ENCODE measurements at regions not wholly inside any gene's neighbourhood (a gene's known extent, or its start where the extent isn't known, plus 50 kb on each side); places are given as distances from the start of the nearest gene placed in this dataset.
"Not testable (repeated sequence)": the region's sequence is repeated elsewhere in the genome, so short reads cannot be mapped to it uniquely, and the experiment has no call there.

DNA sequence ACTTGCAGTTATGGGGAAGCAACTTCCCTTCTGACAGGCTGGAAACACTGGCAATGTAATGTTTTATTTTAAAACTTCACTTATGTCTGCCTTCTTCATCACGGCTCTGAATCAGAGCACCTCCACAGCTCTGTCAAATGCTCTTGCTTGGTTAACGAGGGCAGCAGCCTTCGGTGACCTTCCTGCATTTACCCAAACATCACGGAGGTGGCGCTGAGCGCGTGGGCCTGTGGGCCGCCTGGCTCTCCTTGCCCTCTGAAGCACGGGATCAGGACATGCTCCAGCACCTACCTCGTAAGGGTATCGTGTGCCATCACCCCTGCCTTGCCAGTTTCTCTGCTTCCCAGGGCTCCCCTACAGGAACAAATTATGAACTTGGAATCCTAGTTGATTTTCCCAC is 310.0 kb downstream of the TEX29 start:
- DNase-seq, result no peak
- TF ChIP-seq, protein P1, sequence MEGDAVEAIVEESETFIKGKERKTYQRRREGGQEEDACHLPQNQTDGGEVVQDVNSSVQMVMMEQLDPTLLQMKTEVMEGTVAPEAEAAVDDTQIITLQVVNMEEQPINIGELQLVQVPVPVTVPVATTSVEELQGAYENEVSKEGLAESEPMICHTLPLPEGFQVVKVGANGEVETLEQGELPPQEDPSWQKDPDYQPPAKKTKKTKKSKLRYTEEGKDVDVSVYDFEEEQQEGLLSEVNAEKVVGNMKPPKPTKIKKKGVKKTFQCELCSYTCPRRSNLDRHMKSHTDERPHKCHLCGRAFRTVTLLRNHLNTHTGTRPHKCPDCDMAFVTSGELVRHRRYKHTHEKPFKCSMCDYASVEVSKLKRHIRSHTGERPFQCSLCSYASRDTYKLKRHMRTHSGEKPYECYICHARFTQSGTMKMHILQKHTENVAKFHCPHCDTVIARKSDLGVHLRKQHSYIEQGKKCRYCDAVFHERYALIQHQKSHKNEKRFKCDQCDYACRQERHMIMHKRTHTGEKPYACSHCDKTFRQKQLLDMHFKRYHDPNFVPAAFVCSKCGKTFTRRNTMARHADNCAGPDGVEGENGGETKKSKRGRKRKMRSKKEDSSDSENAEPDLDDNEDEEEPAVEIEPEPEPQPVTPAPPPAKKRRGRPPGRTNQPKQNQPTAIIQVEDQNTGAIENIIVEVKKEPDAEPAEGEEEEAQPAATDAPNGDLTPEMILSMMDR (IDR thresholded peaks at IDR 0.05), result no peak
- intact Hi-C loops (cut with micrococcal nuclease), result no loop called here
- ATAC-seq (ENCODE audit: low read depth), result no peak
- no peaks in the 10 kb centered on the region for H3K27me3 Mint-ChIP-seq
- CTCF ChIA-PET, result no interaction called here
- no peaks in the 10 kb centered on the region for H3K36me3 Mint-ChIP-seq (ENCODE audit: low read depth)
- no peak overlapping the region for H3K27ac Mint-ChIP-seq
- no peak overlapping the region for H3K4me3 Mint-ChIP-seq
- no peaks in the 10 kb centered on the region for H3K4me1 Mint-ChIP-seq
- POLR2A ChIA-PET, result no interaction called here
- H3K9me3 Mint-ChIP-seq, result no peaks in the 10 kb centered on the region

DNA sequence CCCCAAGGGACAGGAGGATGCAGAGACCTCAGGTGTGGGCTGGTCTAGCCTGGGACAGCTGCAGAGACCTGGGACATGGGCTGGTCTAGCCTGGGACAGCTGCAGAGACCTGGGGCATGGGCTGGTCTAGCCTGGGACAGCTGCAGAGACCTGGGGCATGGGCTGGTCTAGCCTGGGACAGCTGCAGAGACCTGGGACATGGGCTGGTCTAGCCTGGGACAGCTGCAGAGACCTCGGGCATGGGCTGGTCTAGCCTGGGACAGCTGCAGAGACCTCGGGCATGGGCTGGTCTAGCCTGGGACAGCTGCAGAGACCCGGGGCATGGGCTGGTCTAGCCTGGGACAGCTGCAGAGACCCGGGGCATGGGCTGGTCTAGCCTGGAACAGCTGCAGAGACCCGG is 310.8 kb downstream of the TEX29 start:
- H3K9me3 Mint-ChIP-seq; H3K4me1 Mint-ChIP-seq; ATAC-seq (ENCODE audit: low read depth); CTCF ChIA-PET; H3K36me3 Mint-ChIP-seq (ENCODE audit: low read depth); H3K27me3 Mint-ChIP-seq; intact Hi-C loops (cut with micrococcal nuclease); POLR2A ChIA-PET; DNase-seq; H3K4me3 Mint-ChIP-seq; H3K27ac Mint-ChIP-seq: not testable (repeated sequence)

DNA sequence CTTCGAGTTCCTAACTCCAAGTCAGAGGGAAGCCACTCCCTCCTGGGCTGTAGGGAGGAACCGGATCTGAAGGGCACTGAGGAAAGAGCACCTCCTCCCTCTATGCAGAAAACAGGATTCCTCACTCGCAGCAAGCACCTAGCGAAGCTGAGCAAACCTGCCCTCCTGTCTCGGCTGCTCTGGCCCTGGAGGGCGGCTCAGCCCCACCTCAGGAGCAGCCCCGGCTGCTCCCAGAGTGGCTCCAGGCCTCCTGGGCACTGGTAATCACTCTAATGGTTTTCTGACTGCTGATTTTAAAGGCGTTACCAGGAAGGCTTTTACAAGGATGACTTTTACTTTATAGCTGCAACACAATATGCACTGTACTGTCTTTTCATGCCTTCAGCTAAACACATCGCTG is 312.5 kb downstream of the TEX29 start:
- H3K4me3 Mint-ChIP-seq, result no peak overlapping the region
- ChIA-PET POLR2A (no interaction called here), CTCF (no interaction called here)
- DNase-seq (no peak), ATAC-seq (ENCODE audit: low read depth) (no peak)
- no peaks in the 10 kb centered on the region for H3K27me3 Mint-ChIP-seq
- H3K27ac Mint-ChIP-seq, result no peak overlapping the region
- no peaks in the 10 kb centered on the region for H3K36me3 Mint-ChIP-seq (ENCODE audit: low read depth)
- intact Hi-C loops (cut with micrococcal nuclease), result no loop called here
- H3K4me1 Mint-ChIP-seq, result no peaks in the 10 kb centered on the region
- no peaks in the 10 kb centered on the region for H3K9me3 Mint-ChIP-seq
- TF ChIP-seq, protein P1 (IDR thresholded peaks at IDR 0.05), result no peak

DNA sequence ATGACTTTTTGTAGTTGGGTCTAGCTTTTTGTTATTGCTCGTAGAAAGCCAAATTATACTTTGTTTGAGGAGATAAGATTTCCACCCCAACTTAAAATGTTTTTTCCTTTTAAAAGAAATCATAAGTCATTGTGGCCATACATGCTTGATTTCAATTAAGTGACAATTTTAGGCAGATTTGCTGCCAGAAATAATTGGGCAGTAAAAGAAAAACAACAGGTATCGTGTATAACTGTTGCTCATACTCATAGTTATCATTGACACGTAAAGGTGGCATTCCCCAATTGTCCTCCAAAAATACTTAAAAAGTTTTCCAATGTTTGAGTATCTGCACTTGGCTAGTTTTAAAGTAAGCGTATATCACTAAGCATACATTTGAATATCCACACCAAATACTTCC is 313.0 kb downstream of the TEX29 start:
- ATAC-seq (ENCODE audit: low read depth) (no peak), DNase-seq (no peak)
- Mint-ChIP-seq H3K9me3 (no peaks in the 10 kb centered on the region), H3K27ac (no peak overlapping the region), H3K27me3 (no peaks in the 10 kb centered on the region), H3K4me3 (no peak overlapping the region), H3K36me3 (ENCODE audit: low read depth) (no peaks in the 10 kb centered on the region), H3K4me1 (no peaks in the 10 kb centered on the region)
- intact Hi-C loops (cut with micrococcal nuclease), result no loop called here
- ChIA-PET POLR2A (no interaction called here), CTCF (no interaction called here)
- TF ChIP-seq, protein P1 (IDR thresholded peaks at IDR 0.05), result no peak

DNA sequence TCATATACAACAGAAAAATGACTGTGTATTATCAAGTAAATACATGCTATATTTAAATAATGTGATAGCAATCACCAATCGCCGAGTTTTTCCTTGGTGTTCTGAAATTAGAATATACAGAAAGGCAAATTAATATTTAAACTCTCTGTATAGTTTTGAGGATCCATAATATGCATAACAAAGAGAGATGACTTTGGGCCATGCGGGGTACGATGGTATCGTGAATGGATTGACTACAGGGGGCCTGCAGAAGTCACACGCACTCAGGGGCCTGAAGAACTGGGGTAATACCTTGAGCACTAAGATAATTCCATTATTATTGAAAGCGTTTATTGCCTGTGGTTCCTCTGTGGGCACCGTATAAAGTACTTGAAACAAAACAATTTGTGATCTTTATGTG is 314.0 kb downstream of the TEX29 start:
- CTCF ChIA-PET, result no interaction called here
- intact Hi-C loops (cut with micrococcal nuclease), result no loop called here
- ATAC-seq (ENCODE audit: low read depth), result no peak

DNA sequence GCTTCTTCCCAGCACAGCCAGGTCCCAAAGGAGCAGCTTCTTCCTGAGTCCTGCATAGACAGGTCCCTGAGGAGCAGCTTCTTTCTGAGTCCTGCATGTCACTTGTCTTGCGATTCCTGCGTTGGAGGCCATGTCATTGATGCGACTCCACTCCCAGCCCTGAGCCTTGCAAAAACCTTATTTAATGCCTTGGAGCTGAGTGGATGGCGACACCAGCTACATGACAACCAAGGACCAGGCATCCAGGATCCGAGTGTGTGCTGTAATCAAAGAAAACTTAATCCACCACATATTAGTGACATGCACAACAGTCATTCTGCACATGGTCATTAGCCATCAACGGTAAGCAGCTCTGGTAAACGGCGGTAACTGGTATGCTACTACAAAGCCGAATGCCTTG is 315.8 kb downstream of the TEX29 start:
- no peak for ATAC-seq (ENCODE audit: low read depth)
- Mint-ChIP-seq H3K4me1 (no peaks in the 10 kb centered on the region), H3K27me3 (no peaks in the 10 kb centered on the region), H3K36me3 (ENCODE audit: low read depth) (no peaks in the 10 kb centered on the region), H3K4me3 (no peak overlapping the region), H3K27ac (no peak overlapping the region), H3K9me3 (no peaks in the 10 kb centered on the region)
- DNase-seq, result no peak
- TF ChIP-seq, protein P1 (IDR thresholded peaks at IDR 0.05), result no peak
- intact Hi-C loops (cut with micrococcal nuclease), result no loop called here
- ChIA-PET CTCF (no interaction called here), POLR2A (no interaction called here)

More for the DNA sequence above, 314.0 kb downstream of the TEX29 start:
- H3K27me3 Mint-ChIP-seq, result no peaks in the 10 kb centered on the region
- TF ChIP-seq, protein P1 (IDR thresholded peaks at IDR 0.05), result no peak
- no peak overlapping the region for H3K27ac Mint-ChIP-seq
- POLR2A ChIA-PET, result no interaction called here
- H3K4me1 Mint-ChIP-seq, result no peaks in the 10 kb centered on the region
- H3K4me3 Mint-ChIP-seq, result no peak overlapping the region
- DNase-seq, result no peak
- no peaks in the 10 kb centered on the region for H3K36me3 Mint-ChIP-seq (ENCODE audit: low read depth)
- H3K9me3 Mint-ChIP-seq, result no peaks in the 10 kb centered on the region
